ENCODE measurements at regions not wholly inside any gene's neighbourhood (a gene's known extent, or its start where the extent isn't known, plus 50 kb on each side); places are given as distances from the start of the nearest gene placed in this dataset.

DNA sequence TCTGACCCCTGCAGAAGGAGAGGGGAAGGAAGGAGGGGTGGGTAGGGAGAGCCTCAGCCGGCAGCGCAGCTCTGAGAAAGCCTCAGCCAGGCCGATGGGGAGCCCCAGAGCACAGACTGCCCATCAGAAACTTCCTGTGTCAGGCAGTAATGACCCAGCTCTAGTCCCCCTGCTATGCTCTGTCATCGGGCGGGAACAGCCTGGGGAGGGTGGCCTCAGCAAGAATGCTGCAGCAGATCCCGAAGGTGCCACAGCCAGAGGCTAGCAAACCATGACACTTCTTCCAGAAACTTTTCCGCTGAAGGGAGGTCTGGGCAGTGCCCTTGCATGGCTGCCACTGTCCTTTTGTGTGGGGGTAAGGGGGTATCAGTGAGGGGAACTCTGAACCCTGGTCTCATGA lies 279.0 kb downstream of the BCOR start:
- DNase-seq: no peak
- Histone ChIP-seq H3K4me1 (ENCODE audit: insufficient read depth) (peaks cover 15% of the 10 kb centered on the region), H3K9me3 (ENCODE audit: low read depth) (no peaks in the 10 kb centered on the region), H3K4me2 (ENCODE audit: unreplicated experiment) (no peak overlapping the region), H3K36me3 (ENCODE audit: low read depth) (no peaks in the 10 kb centered on the region), H3K9me2 (ENCODE audit: insufficient read depth) (no peaks in the 10 kb centered on the region), H4K20me1 (ENCODE audit: insufficient read depth) (no peaks in the 10 kb centered on the region), H3K27me3 (replicated peaks; ENCODE audit: insufficient read depth) (no peaks in the 10 kb centered on the region), H3F3A (ENCODE audit: insufficient read depth) (peaks cover 4% of the 10 kb centered on the region; the same call in 1 of the 2 replicates), H3K27ac (no peak overlapping the region), H3K4me3 (no peak overlapping the region), H2AFZ (no peak overlapping the region), H3K9ac (no peak overlapping the region), H3K79me2 (ENCODE audit: insufficient read depth) (no peaks in the 10 kb centered on the region)
- TF ChIP-seq EZH2phosphoT487 (IDR thresholded peaks at IDR 0.05; ENCODE audit: insufficient read depth, low read depth) (no peak), EZH2 (IDR thresholded peaks at IDR 0.05; ENCODE audit: insufficient read depth, poor library complexity, severe bottlenecking) (no peak)
- in situ Hi-C loops (cut with MboI): no loop called here
- WGBS, 2 experiments (ENCODE audit: low coverage in 1 of 2, low lambda C conversion rate in 2 of 2, missing lambda C conversion rate in 2 of 2): 93 to 100% methylated on average over 2 to 5 of the region's 7 CpGs

DNA sequence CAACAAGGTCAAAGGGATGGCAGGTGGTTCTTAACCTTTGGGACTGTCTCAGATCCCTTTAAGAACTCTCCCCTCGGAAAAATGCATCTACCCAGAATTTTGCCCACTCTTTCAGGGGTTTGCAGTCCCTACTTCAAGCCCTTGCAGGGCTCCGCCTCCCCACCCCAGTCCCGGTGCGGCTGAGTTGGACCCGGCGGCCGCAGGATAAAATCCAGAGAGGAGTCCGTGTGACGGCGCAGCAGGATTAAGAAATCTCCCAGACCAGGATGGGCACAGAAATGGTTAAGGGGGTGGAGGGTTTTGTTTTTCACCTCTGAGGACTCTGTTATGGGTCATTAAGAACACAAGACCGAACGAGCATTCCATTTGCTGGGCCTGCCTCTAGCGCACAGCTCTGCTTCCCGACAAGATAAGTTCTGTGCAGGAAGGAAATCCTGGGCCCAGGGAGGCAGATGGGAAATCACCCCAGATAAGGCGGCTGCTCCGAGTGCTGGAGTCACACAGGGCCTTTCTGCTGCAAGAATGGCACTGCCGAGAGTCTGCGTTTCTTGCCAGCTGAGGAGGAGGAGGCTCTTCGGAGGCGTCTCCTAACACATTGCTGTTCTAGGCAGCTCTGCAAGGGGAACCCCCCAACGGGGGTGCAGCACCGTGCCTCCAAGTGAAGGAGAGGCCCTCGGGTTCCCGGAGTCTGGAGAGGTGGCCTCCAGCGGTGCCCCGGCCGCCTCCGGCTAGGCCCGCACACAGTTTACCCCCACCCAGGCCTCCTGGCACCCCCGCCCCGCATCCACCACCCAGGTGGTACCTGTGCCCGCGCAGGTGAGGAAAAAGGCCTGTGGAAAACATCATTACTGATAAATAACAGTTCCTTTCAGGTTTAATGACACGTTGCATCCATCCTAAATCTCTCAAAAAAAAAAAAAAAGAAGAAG lies 277.6 kb downstream of the BCOR start:
- in situ Hi-C loops (cut with MboI): no loop called here
- Histone ChIP-seq H3K9ac (peak overlapping the region; percentile 70; the same call in 1 of the 2 replicates), H3K27me3 (replicated peaks; ENCODE audit: insufficient read depth) (no peaks in the 10 kb centered on the region), H3K4me3 (peak overlapping the region; percentile 65), H3F3A (ENCODE audit: insufficient read depth) (no peaks in the 10 kb centered on the region), H3K9me2 (ENCODE audit: insufficient read depth) (no peaks in the 10 kb centered on the region), H3K27ac (no peak overlapping the region), H4K20me1 (ENCODE audit: insufficient read depth) (no peaks in the 10 kb centered on the region), H3K4me2 (ENCODE audit: unreplicated experiment) (peak overlapping the region; percentile 61), H2AFZ (peak overlapping the region; percentile 71; the same call in 1 of the 2 replicates), H3K79me2 (ENCODE audit: insufficient read depth) (no peaks in the 10 kb centered on the region), H3K9me3 (ENCODE audit: low read depth) (no peaks in the 10 kb centered on the region), H3K36me3 (ENCODE audit: low read depth) (no peaks in the 10 kb centered on the region), H3K4me1 (ENCODE audit: insufficient read depth) (peaks cover 11% of the 10 kb centered on the region; the same call in 1 of the 2 replicates)
- WGBS, 2 experiments (ENCODE audit: low coverage in 1 of 2, low lambda C conversion rate in 2 of 2, missing lambda C conversion rate in 2 of 2): 65 to 73% methylated on average over 8 to 34 of the region's 34 CpGs
- no peak for TF ChIP-seq EZH2 (IDR thresholded peaks at IDR 0.05; ENCODE audit: insufficient read depth, poor library complexity, severe bottlenecking)
- no peak for TF ChIP-seq EZH2phosphoT487 (IDR thresholded peaks at IDR 0.05; ENCODE audit: insufficient read depth, low read depth)
- no peak for DNase-seq

DNA sequence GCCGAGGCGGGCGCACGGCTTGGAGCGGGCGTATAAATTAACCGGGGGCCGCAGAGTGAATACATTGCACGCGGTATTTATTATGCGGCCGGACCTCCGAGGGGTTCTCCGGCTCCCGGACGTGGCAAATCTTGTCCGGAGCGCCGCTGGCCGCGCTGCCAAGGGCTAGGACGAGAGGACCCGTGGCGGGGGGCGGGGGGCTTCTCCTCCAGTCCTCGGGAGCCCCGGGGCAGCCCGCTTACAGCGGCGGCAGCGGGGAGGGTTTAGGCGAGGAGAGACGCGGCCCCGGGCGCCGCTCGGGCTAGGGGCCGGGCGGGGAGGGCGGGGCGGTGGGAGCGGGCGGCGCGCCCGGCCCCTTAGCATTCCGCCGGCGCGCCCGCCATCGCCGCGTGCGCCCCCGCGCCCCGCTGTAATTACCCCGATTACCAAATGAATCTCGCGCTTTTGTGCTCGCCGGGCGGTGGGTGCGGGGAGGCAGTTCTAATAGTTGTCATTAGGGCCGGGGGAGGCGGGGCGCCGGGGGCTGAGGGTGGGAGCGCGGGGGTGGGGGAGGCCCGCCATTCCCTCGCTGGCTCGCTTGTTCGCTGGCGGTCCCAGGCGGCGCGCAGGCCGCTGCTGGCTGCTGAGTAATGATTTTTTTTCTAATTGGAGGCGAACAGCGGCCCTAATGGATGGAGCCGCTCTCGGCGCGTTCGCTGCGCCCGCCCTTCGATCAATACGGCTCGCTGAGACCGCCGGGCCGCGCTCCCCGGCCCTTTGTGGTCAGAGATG lies 276.6 kb downstream of the BCOR start:
- TF ChIP-seq EZH2 (IDR thresholded peaks at IDR 0.05; ENCODE audit: insufficient read depth, poor library complexity, severe bottlenecking) (no peak), EZH2phosphoT487 (IDR thresholded peaks at IDR 0.05; ENCODE audit: insufficient read depth, low read depth) (no peak)
- Histone ChIP-seq H3K27me3 (replicated peaks; ENCODE audit: insufficient read depth) (no peaks in the 10 kb centered on the region), H3K4me3 (peak overlapping the region; percentile 65), H3K27ac (no peak overlapping the region), H3K4me2 (ENCODE audit: unreplicated experiment) (peak overlapping the region; percentile 61), H3K9ac (peak overlapping the region; percentile 70), H3F3A (ENCODE audit: insufficient read depth) (no peaks in the 10 kb centered on the region), H3K9me3 (ENCODE audit: low read depth) (no peaks in the 10 kb centered on the region), H4K20me1 (ENCODE audit: insufficient read depth) (no peaks in the 10 kb centered on the region), H3K79me2 (ENCODE audit: insufficient read depth) (no peaks in the 10 kb centered on the region), H3K36me3 (ENCODE audit: low read depth) (no peaks in the 10 kb centered on the region), H2AFZ (peak overlapping the region; percentile 71), H3K9me2 (ENCODE audit: insufficient read depth) (no peaks in the 10 kb centered on the region), H3K4me1 (ENCODE audit: insufficient read depth) (peaks cover 11% of the 10 kb centered on the region; the same call in 1 of the 2 replicates)
- in situ Hi-C loops (cut with MboI): no loop called here
- 2 to 3% methylated on average over 16 to 30 of the region's 98 CpGs for WGBS, 2 experiments (ENCODE audit: low coverage in 1 of 2, low lambda C conversion rate in 2 of 2, missing lambda C conversion rate in 2 of 2)
- DNase-seq: peak; percentile 58

DNA sequence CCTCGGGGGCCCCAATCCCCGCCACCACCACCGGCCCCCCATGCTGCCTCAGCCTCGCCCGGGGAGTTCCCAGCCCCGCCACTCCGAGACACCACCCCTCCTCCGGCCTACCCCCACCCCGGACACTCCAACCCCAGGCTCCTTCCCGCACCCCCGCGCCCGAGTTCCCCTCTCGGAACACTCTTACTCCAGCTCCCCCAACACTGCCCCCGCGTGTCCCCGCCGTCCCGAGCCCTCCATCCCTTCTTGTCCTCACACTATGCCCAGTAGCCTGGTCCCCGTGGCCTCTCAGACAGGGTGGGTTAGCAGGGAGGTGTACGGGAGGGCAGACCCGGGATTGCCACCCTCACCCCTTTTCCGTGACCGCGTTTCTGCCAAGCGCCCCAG lies 276.1 kb downstream of the BCOR start:
- in situ Hi-C loops (cut with MboI): no loop called here
- Histone ChIP-seq H2AFZ (no peak overlapping the region), H3K27ac (no peak overlapping the region), H3F3A (ENCODE audit: insufficient read depth) (no peaks in the 10 kb centered on the region), H3K4me3 (peak overlapping the region; percentile 65), H3K27me3 (replicated peaks; ENCODE audit: insufficient read depth) (no peaks in the 10 kb centered on the region), H3K9me3 (ENCODE audit: low read depth) (no peaks in the 10 kb centered on the region), H3K4me1 (ENCODE audit: insufficient read depth) (peaks cover 10% of the 10 kb centered on the region; the same call in 1 of the 2 replicates), H3K9ac (peak overlapping the region; percentile 70; the same call in 1 of the 2 replicates), H3K4me2 (ENCODE audit: unreplicated experiment) (no peak overlapping the region), H3K9me2 (ENCODE audit: insufficient read depth) (no peaks in the 10 kb centered on the region), H3K79me2 (ENCODE audit: insufficient read depth) (no peaks in the 10 kb centered on the region), H3K36me3 (ENCODE audit: low read depth) (no peaks in the 10 kb centered on the region), H4K20me1 (ENCODE audit: insufficient read depth) (no peaks in the 10 kb centered on the region)
- DNase-seq: no peak
- 59 to 100% methylated on average over 3 to 25 of the region's 26 CpGs for WGBS, 2 experiments (ENCODE audit: low coverage in 1 of 2, low lambda C conversion rate in 2 of 2, missing lambda C conversion rate in 2 of 2)
- TF ChIP-seq EZH2 (IDR thresholded peaks at IDR 0.05; ENCODE audit: insufficient read depth, poor library complexity, severe bottlenecking): no peak
- no peak for TF ChIP-seq EZH2phosphoT487 (IDR thresholded peaks at IDR 0.05; ENCODE audit: insufficient read depth, low read depth)
